ENCODE measurements at regions not wholly inside any gene's neighbourhood (a gene's known extent, or its start where the extent isn't known, plus 50 kb on each side); places are given as distances from the start of the nearest gene placed in this dataset.
"Not testable (repeated sequence)": the region's sequence is repeated elsewhere in the genome, so short reads cannot be mapped to it uniquely, and the experiment has no call there.

DNA sequence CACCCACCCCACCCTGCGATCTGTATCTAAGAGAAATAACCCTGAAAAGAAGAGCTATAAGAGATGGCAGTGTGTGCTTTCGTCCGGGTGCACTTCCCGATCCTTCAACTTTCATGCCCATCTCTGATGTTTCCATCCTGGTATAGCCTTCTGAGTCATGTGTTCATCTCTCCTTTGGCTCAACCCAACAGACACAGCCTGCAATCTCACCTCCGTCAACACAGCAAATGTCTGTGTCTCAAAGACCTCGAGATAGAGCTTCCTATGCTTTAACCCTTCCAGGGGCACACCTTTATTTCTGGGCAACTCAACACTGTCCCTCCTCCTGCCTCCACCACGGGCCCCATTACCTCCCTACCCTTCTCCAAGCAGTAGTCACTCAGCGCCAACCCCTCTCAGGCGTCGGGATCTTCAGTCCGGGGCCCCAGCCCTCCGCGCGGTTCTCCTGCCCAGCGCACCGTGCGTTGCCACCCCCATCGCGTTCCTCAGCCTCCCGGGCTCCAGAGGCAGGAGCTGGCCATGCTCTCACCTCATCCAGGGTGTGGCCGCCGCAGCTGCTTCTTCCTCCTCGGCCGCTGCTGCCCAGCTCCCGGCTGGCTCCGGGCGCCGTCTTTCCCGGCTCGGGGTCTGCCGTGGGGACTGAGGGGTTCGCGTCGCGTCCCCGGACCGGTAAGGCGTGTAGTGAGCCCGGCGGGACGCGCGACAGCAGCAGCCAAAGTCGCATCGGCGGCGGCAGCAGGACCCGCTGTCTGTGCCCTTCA lies 153.7 kb upstream of the NBPF19 start:
- TF ChIP-seq, protein P1, sequence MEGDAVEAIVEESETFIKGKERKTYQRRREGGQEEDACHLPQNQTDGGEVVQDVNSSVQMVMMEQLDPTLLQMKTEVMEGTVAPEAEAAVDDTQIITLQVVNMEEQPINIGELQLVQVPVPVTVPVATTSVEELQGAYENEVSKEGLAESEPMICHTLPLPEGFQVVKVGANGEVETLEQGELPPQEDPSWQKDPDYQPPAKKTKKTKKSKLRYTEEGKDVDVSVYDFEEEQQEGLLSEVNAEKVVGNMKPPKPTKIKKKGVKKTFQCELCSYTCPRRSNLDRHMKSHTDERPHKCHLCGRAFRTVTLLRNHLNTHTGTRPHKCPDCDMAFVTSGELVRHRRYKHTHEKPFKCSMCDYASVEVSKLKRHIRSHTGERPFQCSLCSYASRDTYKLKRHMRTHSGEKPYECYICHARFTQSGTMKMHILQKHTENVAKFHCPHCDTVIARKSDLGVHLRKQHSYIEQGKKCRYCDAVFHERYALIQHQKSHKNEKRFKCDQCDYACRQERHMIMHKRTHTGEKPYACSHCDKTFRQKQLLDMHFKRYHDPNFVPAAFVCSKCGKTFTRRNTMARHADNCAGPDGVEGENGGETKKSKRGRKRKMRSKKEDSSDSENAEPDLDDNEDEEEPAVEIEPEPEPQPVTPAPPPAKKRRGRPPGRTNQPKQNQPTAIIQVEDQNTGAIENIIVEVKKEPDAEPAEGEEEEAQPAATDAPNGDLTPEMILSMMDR (IDR thresholded peaks at IDR 0.05), result not testable (repeated sequence)
- TF ChIP-seq POLR2A (IDR thresholded peaks at IDR 0.05), result not testable (repeated sequence)

All from lower leg skin (tissue), 3 donors.